Thyroid gland (tissue), 4 donors: ENCODE measurements at regions not wholly inside any gene's neighbourhood (a gene's known extent, or its start where the extent isn't known, plus 50 kb on each side); places are given as distances from the start of the nearest gene placed in this dataset.

Source experiments
- DNase-seq, 2 donors: peaks; one replicate each; pipeline ENCODE4 v3.0.0-alpha.2; 2019
- H3K27ac ChIP-seq, 3 donors: fragments of 200-600 bp; sonication (generic); 1 replicate in 2 of 3; 2 replicates in 1 of 3; pipeline ENCODE4 v1.5.1; 2016 to 2019; ENCODE audit warnings: mild to moderate bottlenecking in 1 of 3, moderate library complexity in 1 of 3
- H3K27me3 ChIP-seq: fragments of 200-600 bp; sonication (generic); one replicate; pipeline ENCODE4 v1.5.1; 2019
- H3K36me3 ChIP-seq, 2 donors: fragments of 200-600 bp; sonication (generic); one replicate each; pipeline ENCODE4 v1.5.1; 2016 to 2019
- H3K4me1 ChIP-seq, 2 donors: fragments of 200-600 bp; sonication (generic); one replicate each; pipeline ENCODE4 v1.5.1; 2017 to 2019
- H3K4me3 ChIP-seq, 3 donors: fragments of 200-600 bp; sonication (generic); replicated peaks in 1 of 3; 1 replicate in 2 of 3; 2 replicates in 1 of 3; pipeline ENCODE4 v1.5.1; 2016; ENCODE audit warnings: mild to moderate bottlenecking in 1 of 3
- H3K9me3 ChIP-seq: fragments of 200-600 bp; sonication (generic); one replicate; pipeline ENCODE4 v1.5.1; 2017
- POLR2A ChIP-seq, 2 donors: fragments of 450-650 bp; IDR thresholded peaks; one replicate each; pipeline ENCODE4 v1.6.1; 2017; ENCODE audit warnings: antibody characterized with exemption in 2 of 2, mild to moderate bottlenecking in 2 of 2, moderate library complexity in 1 of 2
- WGBS, 2 donors: methylation state at CpG; one replicate each; pipeline ENCODE4 v1.1.5; 2017; 5-methylcytosine and 5-hydroxymethylcytosine counted together
- intact Hi-C: fragments of 100-400 bp; cut with DNase I; formaldehyde crosslinking; loops from one replicate; pipeline ENCODE4 v1.15.1; 2023
- TF ChIP-seq, protein P1 (sequence below), 6 experiments: fragments of 200-600 bp in 3 of 6; fragments of 450-650 bp in 3 of 6; sonication (generic) in 3 of 6; IDR thresholded peaks; one replicate each; pipeline ENCODE4 v1.5.1; 2016 to 2019; ENCODE audit warnings: antibody characterized with exemption in 6 of 6, mild to moderate bottlenecking in 2 of 6, inconsistent platforms in 1 of 6, moderate library complexity in 1 of 6

DNA sequence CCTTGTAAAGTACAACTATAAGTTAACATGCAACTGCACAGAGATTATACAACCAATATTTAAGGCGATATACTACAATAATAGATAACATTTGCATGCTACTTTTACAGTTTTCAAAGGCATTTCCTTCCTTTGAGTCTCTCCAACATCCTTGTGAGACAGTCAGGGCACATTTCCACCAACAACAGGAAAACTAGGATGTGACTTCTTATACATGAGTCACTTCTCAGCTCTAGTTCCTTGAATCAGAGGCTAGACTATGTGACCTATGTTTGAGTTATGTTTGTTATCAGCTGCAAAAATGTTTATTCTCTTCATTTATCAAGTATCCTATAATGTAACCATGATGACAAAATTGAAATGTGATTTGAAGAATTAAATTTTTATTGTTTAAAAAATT, 51.7 kb upstream of the TFAP2D start:
- H3K4me3 ChIP-seq = no peak overlapping the region
- no peaks in the 10 kb centered on the region for H3K27me3 ChIP-seq
- no peak overlapping the region for H3K27ac ChIP-seq
- TF ChIP-seq POLR2A (IDR thresholded peaks at IDR 0.05) = no peak
- TF ChIP-seq, protein P1, sequence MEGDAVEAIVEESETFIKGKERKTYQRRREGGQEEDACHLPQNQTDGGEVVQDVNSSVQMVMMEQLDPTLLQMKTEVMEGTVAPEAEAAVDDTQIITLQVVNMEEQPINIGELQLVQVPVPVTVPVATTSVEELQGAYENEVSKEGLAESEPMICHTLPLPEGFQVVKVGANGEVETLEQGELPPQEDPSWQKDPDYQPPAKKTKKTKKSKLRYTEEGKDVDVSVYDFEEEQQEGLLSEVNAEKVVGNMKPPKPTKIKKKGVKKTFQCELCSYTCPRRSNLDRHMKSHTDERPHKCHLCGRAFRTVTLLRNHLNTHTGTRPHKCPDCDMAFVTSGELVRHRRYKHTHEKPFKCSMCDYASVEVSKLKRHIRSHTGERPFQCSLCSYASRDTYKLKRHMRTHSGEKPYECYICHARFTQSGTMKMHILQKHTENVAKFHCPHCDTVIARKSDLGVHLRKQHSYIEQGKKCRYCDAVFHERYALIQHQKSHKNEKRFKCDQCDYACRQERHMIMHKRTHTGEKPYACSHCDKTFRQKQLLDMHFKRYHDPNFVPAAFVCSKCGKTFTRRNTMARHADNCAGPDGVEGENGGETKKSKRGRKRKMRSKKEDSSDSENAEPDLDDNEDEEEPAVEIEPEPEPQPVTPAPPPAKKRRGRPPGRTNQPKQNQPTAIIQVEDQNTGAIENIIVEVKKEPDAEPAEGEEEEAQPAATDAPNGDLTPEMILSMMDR (IDR thresholded peaks at IDR 0.05) = no peak
- H3K4me1 ChIP-seq = no peaks in the 10 kb centered on the region
- no peak for DNase-seq
- H3K9me3 ChIP-seq = no peaks in the 10 kb centered on the region
- WGBS, 2 donors = 80 to 88% methylated on average over 1 of the region's 1 CpG
- H3K36me3 ChIP-seq = no peaks in the 10 kb centered on the region
- intact Hi-C loops = no loop called here
